A549 (cell line): ENCODE measurements at regions not wholly inside any gene's neighbourhood (a gene's known extent, or its start where the extent isn't known, plus 50 kb on each side); places are given as distances from the start of the nearest gene placed in this dataset.

Experiments
- ATAC-seq, 2 experiments: fragments of 200-7000 bp in 1 of 2; fragments of >200 bp in 1 of 2; cut with Nextera tagmentation in 1 of 2; cut with Tn5 transposase in 1 of 2; 3 replicates each; pipeline versions ENCODE4 v1.8.0 to v1.9.1; 2018 to 2020; ENCODE audit warnings: mild to moderate bottlenecking in 1 of 2, moderate library complexity in 1 of 2
- CTCF ChIA-PET: fragments of 300-600 bp; sonication (Branson Sonifier 250); formaldehyde crosslinking; extraction: SDS; loops from one replicate; lab custom pipeline; 2021; ENCODE audit warnings: antibody characterized with exemption, inconsistent platforms; lab: Yijun Ruan, JAX
- POLR2A ChIA-PET: fragments of 350-600 bp; formaldehyde crosslinking; extraction: SDS; loops from one replicate; lab custom pipeline; 2021; ENCODE audit warnings: antibody characterized with exemption, inconsistent platforms; lab: Yijun Ruan, JAX
- DNase-seq, 2 experiments: peaks; one replicate each; pipeline versions ENCODE4 v3.0.0 to v3.0.0-alpha.2; 2011 to 2016; ENCODE audit warnings: low read depth in 1 of 2, low spot score in 1 of 2
- FAIRE-seq: peaks from 2 replicates; lab custom pipeline; 2011; peaks lifted over from hg19 to GRCh38; lab: Jason Lieb, UNC
- H3K27ac ChIP-seq, 2 experiments: fragments of >200 bp; sonication (Bioruptor Twin); formaldehyde crosslinking; 3 replicates each; pipeline ENCODE4 v1.5.1; 2016 to 2017
- H3K4me1 ChIP-seq: fragments of >200 bp; sonication (Bioruptor Twin); formaldehyde crosslinking; 3 replicates; pipeline ENCODE4 v1.6.1; 2016
- H3K4me2 ChIP-seq: fragments of >200 bp; sonication (Bioruptor Twin); formaldehyde crosslinking; 3 replicates; pipeline ENCODE4 v1.6.1; 2016
- H3K4me3 ChIP-seq: fragments of >200 bp; sonication (Bioruptor Twin); formaldehyde crosslinking; 3 replicates; pipeline ENCODE4 v1.5.1; 2016
- H3K9me3 ChIP-seq: fragments of >200 bp; sonication (Bioruptor Twin); formaldehyde crosslinking; 3 replicates; pipeline ENCODE4 v1.6.1; 2016
- BHLHE40 ChIP-seq: IDR thresholded peaks from 2 replicates; pipeline ENCODE4 v1.6.1; 2012; ENCODE audit warnings: low read depth, low read length, inconsistent platforms
- CBX8 ChIP-seq: fragments of 200-600 bp; sonication (generic); IDR thresholded peaks from 2 replicates; pipeline ENCODE4 v1.6.1; 2016
- CHD4 ChIP-seq: fragments of 200-600 bp; sonication (generic); IDR thresholded peaks from 2 replicates; pipeline ENCODE4 v1.6.1; 2016; ENCODE audit warnings: antibody characterized with exemption, mild to moderate bottlenecking, borderline replicate concordance
- EHMT2 ChIP-seq: fragments of 200-600 bp; sonication (generic); IDR thresholded peaks from 2 replicates; pipeline ENCODE4 v1.6.1; 2016; ENCODE audit warnings: antibody characterized with exemption, low read depth, mild to moderate bottlenecking, moderate library complexity
- EP300 ChIP-seq, 2 experiments: fragments of >200 bp; sonication (Bioruptor Twin); formaldehyde crosslinking; IDR thresholded peaks; 2 replicates in 1 of 2; 3 replicates in 1 of 2; pipeline ENCODE4 v1.6.1; 2016 to 2017
- ESRRA ChIP-seq: fragments of 150-350 bp; IDR thresholded peaks from 2 replicates; pipeline ENCODE4 v1.6.1; 2014; ENCODE audit warnings: mild to moderate bottlenecking, low read length, borderline replicate concordance
- FOSL2 ChIP-seq, 2 experiments: fragments of 450-650 bp in 1 of 2; fragments of >200 bp in 1 of 2; sonication (Bioruptor Twin) in 1 of 2; formaldehyde crosslinking; IDR thresholded peaks; 2 replicates each; pipeline versions ENCODE4 v1.5.0 to v1.6.1; 2016 to 2020; ENCODE audit warnings: mild to moderate bottlenecking in 1 of 2, moderate library complexity in 1 of 2
- FOXS1 ChIP-seq: fragments of 250-450 bp; sonication (Bioruptor Pico); IDR thresholded peaks from 2 replicates; pipeline ENCODE4 v1.5.0; 2020; ENCODE audit warnings: mild to moderate bottlenecking, moderate library complexity
- HEYL ChIP-seq: fragments of 250-450 bp; sonication (Bioruptor Pico); IDR thresholded peaks from 2 replicates; pipeline ENCODE4 v1.8.0; 2021; ENCODE audit warnings: mild to moderate bottlenecking, moderate library complexity
- HOXB13 ChIP-seq: fragments of 250-450 bp; sonication (Bioruptor Pico); IDR thresholded peaks from 2 replicates; pipeline ENCODE4 v1.5.0; 2020; ENCODE audit warnings: low read depth, mild to moderate bottlenecking, moderate library complexity
- KDM5A ChIP-seq: fragments of 200-600 bp; sonication (generic); IDR thresholded peaks from 2 replicates; pipeline ENCODE4 v1.6.1; 2016; ENCODE audit warnings: antibody characterized with exemption, mild to moderate bottlenecking
- MAFK ChIP-seq: fragments of 450-650 bp; IDR thresholded peaks from 2 replicates; pipeline ENCODE4 v1.6.1; 2014; ENCODE audit not compliant: partially characterized antibody
- MAZ ChIP-seq: fragments of 150-350 bp; IDR thresholded peaks from 2 replicates; pipeline ENCODE4 v1.6.1; 2014; ENCODE audit warnings: antibody characterized with exemption, low read depth, low read length, borderline replicate concordance
- MYC ChIP-seq: IDR thresholded peaks from 2 replicates; pipeline ENCODE4 v1.6.1; 2012; ENCODE audit warnings: mild to moderate bottlenecking, inconsistent platforms, low read length, improper control_type of control experiment, borderline replicate concordance
- POLR2A ChIP-seq: IDR thresholded peaks from 2 replicates; pipeline ENCODE4 v1.6.1; 2012; ENCODE audit warnings: mild to moderate bottlenecking, low read length
- POLR2AphosphoS2 ChIP-seq: conservative IDR thresholded peaks from 2 replicates; pipeline ENCODE4 v1.6.1; 2012; ENCODE audit warnings: low read length, improper control_type of control experiment, inconsistent platforms
- RFX5 ChIP-seq: fragments of 450-650 bp; IDR thresholded peaks from 2 replicates; pipeline ENCODE4 v1.7.1; 2014; ENCODE audit warnings: antibody characterized with exemption, mild to moderate bottlenecking, moderate library complexity
- SREBF2 ChIP-seq: fragments of 450-650 bp; IDR thresholded peaks from 2 replicates; pipeline ENCODE4 v1.6.1; 2014; ENCODE audit warnings: mild to moderate bottlenecking, moderate library complexity
- TFCP2L1 ChIP-seq: fragments of 250-450 bp; sonication (Bioruptor Pico); IDR thresholded peaks from 2 replicates; pipeline ENCODE4 v1.5.0; 2021; ENCODE audit warnings: mild to moderate bottlenecking
- TP53 ChIP-seq: fragments of 250-450 bp; sonication (Bioruptor Pico); IDR thresholded peaks from 2 replicates; pipeline ENCODE4 v1.5.0; 2021; ENCODE audit warnings: mild to moderate bottlenecking, moderate library complexity
- ZNF302 ChIP-seq: fragments of 250-450 bp; sonication (Bioruptor Pico); IDR thresholded peaks from 2 replicates; pipeline ENCODE4 v1.9.0; 2021; ENCODE audit warnings: inconsistent platforms, mild to moderate bottlenecking, moderate library complexity
- WGBS: methylation state at CpG from one replicate; pipeline ENCODE4 v1.1.6; 2017; ENCODE audit errors: missing lambda C conversion rate; 5-methylcytosine and 5-hydroxymethylcytosine counted together
- TF ChIP-seq, protein P1 (sequence below): fragments of >200 bp; sonication (Bioruptor Twin); formaldehyde crosslinking; IDR thresholded peaks from 2 replicates; pipeline ENCODE4 v1.6.1; 2016
- TF ChIP-seq, protein P2 (sequence below): fragments of 450-650 bp; IDR thresholded peaks from 2 replicates; pipeline ENCODE4 v1.6.1; 2014; ENCODE audit warnings: antibody characterized with exemption
- TF ChIP-seq, protein P3 (sequence below): fragments of 200-600 bp; sonication (generic); IDR thresholded peaks from 2 replicates; pipeline ENCODE4 v1.6.1; 2016; ENCODE audit warnings: antibody characterized with exemption, mild to moderate bottlenecking, moderate library complexity
- TF ChIP-seq, protein P4 (sequence below): IDR thresholded peaks from 2 replicates; pipeline ENCODE4 v1.6.1; 2012

DNA sequence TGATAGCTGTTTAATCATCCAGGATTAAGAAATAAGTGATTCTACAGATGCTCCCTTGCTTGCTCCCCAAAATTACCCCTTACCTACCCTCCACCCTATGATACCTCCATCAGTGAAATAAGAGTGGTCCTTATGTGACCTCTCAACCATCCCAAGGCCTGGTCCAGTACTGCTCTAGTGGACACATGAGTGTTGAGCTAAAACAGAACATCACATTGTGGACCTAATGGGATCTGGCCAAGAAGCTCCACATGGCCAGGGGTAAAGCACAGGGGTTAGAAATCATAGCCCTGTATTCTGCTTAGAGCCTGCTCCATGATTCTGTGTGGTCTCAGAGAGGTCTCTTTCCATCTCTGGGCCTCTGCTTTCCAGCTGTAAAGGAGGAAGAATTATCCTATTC lies 355.6 kb downstream of the TNS1 start:
- Histone ChIP-seq H3K4me3 (no peak overlapping the region), H3K27ac (no peak overlapping the region), H3K4me1 (peaks cover 7% of the 10 kb centered on the region; the same call in 2 of the 3 replicates)
- no peak for ATAC-seq
- TF ChIP-seq POLR2A: no peak
- TF ChIP-seq BHLHE40: no peak
- no peak for TF ChIP-seq TFCP2L1 (CRISPR knock-in tag)
- no peak for TF ChIP-seq HEYL (CRISPR knock-in tag)
- TF ChIP-seq ESRRA: no peak
- TF ChIP-seq, all 56 proteins: peak for 0
- H3K4me2 ChIP-seq: no peak overlapping the region
- ChIA-PET POLR2A (no interaction called here), CTCF (no interaction called here)
- FAIRE-seq (no peak), DNase-seq (no peak)
- no peaks in the 10 kb centered on the region for H3K9me3 ChIP-seq

DNA sequence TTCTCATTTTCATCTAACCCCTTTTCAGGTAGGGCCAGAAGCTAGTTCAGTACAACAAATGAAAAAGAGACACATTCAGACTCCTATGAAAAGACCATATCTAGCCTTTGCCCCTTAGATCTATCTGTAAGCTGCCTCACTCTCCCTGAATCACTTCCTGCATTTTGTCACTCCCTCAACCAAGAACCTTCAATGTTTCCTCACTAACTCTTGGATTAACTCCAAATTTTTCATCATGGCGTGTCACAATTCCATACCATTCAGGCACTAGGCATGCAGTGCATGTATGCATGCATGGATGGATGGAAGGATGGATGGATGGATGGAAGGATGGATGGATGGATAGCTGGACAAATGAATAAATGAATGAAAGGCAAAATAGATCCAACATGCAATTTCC lies 356.9 kb downstream of the TNS1 start:
- FAIRE-seq: no peak
- 59% methylated on average over 1 of the region's 1 CpG for WGBS

DNA sequence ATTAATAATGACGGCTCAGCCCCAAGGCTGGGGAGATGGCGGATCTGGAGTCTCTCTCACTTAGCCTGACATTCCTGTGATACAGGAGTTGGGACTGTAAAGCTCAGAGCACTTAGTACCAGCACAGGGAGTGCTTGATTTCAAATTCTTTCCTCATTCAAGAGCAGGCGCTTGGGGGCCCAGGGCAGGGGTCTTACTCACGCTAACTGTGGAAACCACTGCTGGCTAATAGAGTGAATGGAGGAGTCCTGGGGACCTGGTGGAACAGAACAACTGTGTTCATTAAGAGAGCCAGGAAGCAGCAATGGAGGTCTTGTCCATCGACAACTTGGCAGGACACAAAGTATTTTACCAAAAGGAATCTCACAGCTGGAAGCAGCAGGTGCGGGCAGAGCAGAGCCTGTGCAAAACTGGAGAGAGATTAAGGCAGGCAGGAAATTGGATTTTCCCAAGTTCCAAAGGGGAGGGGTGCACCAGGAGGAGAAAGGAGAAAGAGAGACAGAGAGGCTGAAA lies 358.9 kb downstream of the TNS1 start:
- ChIA-PET CTCF (interaction anchor here (1.5 kb wide), 1 partner anchor 69 kb away, joined by 4 read pairs; no protein-coding TSS in a partner anchor), POLR2A (no interaction called here)
- DNase-seq (no peak), ATAC-seq (no peak), FAIRE-seq (no peak)
- WGBS: 72% methylated on average over 5 of the region's 6 CpGs
- TF ChIP-seq MAFK (no peak), MYC (no peak), CHD4 (no peak), HOXB13 (CRISPR knock-in tag) (no peak), EHMT2 (no peak), RFX5 (no peak), ZNF302 (CRISPR knock-in tag) (no peak), POLR2AphosphoS2 (no peak), SREBF2 (no peak), TP53 (CRISPR knock-in tag) (no peak), MAZ (no peak), FOXS1 (CRISPR knock-in tag) (no peak)
- TF ChIP-seq, protein P1, sequence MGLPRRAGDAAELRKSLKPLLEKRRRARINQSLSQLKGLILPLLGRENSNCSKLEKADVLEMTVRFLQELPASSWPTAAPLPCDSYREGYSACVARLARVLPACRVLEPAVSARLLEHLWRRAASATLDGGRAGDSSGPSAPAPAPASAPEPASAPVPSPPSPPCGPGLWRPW: no peak
- Histone ChIP-seq H3K4me3 (no peak overlapping the region), H3K9me3 (no peaks in the 10 kb centered on the region), H3K27ac (no peak overlapping the region), H3K4me1 (no peaks in the 10 kb centered on the region), H3K4me2 (no peak overlapping the region)

More for the DNA sequence above, 356.9 kb downstream of the TNS1 start:
- H3K9me3 ChIP-seq: no peaks in the 10 kb centered on the region
- POLR2A ChIA-PET: no interaction called here
- no peak for DNase-seq
- H3K4me2 ChIP-seq: no peak overlapping the region
- H3K4me1 ChIP-seq: 0 out of 3 replicates have a peak, but pooled peaks cover 4% of the 10 kb centered on the region
- no peak overlapping the region for H3K27ac ChIP-seq
- no peak overlapping the region for H3K4me3 ChIP-seq
- CTCF ChIA-PET: no interaction called here
- TF ChIP-seq KDM5A (no peak), TP53 (CRISPR knock-in tag) (no peak), EP300 (IDR thresholded peaks at IDR 0.05) (no peak), CBX8 (no peak), FOSL2 (IDR thresholded peaks at IDR 0.05) (no peak), FOSL2 (CRISPR knock-in tag; IDR thresholded peaks at IDR 0.05) (no peak), MAZ (no peak), POLR2AphosphoS2 (no peak)
- TF ChIP-seq, protein P2, sequence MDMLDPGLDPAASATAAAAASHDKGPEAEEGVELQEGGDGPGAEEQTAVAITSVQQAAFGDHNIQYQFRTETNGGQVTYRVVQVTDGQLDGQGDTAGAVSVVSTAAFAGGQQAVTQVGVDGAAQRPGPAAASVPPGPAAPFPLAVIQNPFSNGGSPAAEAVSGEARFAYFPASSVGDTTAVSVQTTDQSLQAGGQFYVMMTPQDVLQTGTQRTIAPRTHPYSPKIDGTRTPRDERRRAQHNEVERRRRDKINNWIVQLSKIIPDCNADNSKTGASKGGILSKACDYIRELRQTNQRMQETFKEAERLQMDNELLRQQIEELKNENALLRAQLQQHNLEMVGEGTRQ: no peak
- TF ChIP-seq, protein P3, sequence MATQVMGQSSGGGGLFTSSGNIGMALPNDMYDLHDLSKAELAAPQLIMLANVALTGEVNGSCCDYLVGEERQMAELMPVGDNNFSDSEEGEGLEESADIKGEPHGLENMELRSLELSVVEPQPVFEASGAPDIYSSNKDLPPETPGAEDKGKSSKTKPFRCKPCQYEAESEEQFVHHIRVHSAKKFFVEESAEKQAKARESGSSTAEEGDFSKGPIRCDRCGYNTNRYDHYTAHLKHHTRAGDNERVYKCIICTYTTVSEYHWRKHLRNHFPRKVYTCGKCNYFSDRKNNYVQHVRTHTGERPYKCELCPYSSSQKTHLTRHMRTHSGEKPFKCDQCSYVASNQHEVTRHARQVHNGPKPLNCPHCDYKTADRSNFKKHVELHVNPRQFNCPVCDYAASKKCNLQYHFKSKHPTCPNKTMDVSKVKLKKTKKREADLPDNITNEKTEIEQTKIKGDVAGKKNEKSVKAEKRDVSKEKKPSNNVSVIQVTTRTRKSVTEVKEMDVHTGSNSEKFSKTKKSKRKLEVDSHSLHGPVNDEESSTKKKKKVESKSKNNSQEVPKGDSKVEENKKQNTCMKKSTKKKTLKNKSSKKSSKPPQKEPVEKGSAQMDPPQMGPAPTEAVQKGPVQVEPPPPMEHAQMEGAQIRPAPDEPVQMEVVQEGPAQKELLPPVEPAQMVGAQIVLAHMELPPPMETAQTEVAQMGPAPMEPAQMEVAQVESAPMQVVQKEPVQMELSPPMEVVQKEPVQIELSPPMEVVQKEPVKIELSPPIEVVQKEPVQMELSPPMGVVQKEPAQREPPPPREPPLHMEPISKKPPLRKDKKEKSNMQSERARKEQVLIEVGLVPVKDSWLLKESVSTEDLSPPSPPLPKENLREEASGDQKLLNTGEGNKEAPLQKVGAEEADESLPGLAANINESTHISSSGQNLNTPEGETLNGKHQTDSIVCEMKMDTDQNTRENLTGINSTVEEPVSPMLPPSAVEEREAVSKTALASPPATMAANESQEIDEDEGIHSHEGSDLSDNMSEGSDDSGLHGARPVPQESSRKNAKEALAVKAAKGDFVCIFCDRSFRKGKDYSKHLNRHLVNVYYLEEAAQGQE: no peak
- TF ChIP-seq, protein P4, sequence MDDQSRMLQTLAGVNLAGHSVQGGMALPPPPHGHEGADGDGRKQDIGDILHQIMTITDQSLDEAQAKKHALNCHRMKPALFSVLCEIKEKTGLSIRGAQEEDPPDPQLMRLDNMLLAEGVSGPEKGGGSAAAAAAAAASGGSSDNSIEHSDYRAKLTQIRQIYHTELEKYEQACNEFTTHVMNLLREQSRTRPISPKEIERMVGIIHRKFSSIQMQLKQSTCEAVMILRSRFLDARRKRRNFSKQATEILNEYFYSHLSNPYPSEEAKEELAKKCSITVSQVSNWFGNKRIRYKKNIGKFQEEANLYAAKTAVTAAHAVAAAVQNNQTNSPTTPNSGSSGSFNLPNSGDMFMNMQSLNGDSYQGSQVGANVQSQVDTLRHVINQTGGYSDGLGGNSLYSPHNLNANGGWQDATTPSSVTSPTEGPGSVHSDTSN: no peak
- ATAC-seq: no peak
